HPDE6-E6E7 (cell line): ENCODE measurements at regions not wholly inside any gene's neighbourhood (a gene's known extent, or its start where the extent isn't known, plus 50 kb on each side); places are given as distances from the start of the nearest gene placed in this dataset.
A peak's percentile ranks its signal among the peaks of the same experiment; 100 is the strongest.
"Not testable (repeated sequence)": the region's sequence is repeated elsewhere in the genome, so short reads cannot be mapped to it uniquely, and the experiment has no call there.

ENCODE experiments used
- DNase-seq: peaks from one replicate; pipeline ENCODE4 v3.0.0; 2011; ENCODE audit warnings: missing footprints; ENCODE audit errors: extremely low spot score

- no peak for DNase-seq
These were observed 714.4 kb downstream of the METTL15 start for GRCh38 chr11:28822576-28822975.

GRCh38 chr11:28820296-28820989 lies 712.3 kb downstream of the METTL15 start:
- no peak for DNase-seq

- peak; percentile 22 for DNase-seq
These were observed 711.6 kb downstream of the METTL15 start for GRCh38 chr11:28819741-28820140.

GRCh38 chr11:28815110-28815509 lies 706.9 kb downstream of the METTL15 start:
- DNase-seq: peak; percentile 4

- peak; percentile 57 for DNase-seq
These were observed 700.6 kb downstream of the METTL15 start for GRCh38 chr11:28808771-28809170.

- peak; percentile 3 for DNase-seq
These were observed 691.1 kb downstream of the METTL15 start for GRCh38 chr11:28799316-28799715.

- DNase-seq: no peak
These were observed 690.1 kb downstream of the METTL15 start for GRCh38 chr11:28798286-28798685.

GRCh38 chr11:28797536-28797935 lies 689.3 kb downstream of the METTL15 start:
- no peak for DNase-seq

GRCh38 chr11:28794405-28794804 lies 686.2 kb downstream of the METTL15 start:
- no peak for DNase-seq

GRCh38 chr11:28793282-28793738 lies 685.1 kb downstream of the METTL15 start:
- no peak for DNase-seq

- no peak for DNase-seq
These were observed 684.7 kb downstream of the METTL15 start for GRCh38 chr11:28792856-28793255.

GRCh38 chr11:28787897-28788296 lies 679.7 kb downstream of the METTL15 start:
- not testable (repeated sequence) for DNase-seq

- no peak for DNase-seq
These were observed 668.9 kb downstream of the METTL15 start for GRCh38 chr11:28777126-28777525.

- DNase-seq: no peak
These were observed 665.4 kb downstream of the METTL15 start for GRCh38 chr11:28773606-28774005.

GRCh38 chr11:28770806-28771205 lies 662.6 kb downstream of the METTL15 start:
- DNase-seq: no peak

GRCh38 chr11:28767574-28767973 lies 659.4 kb downstream of the METTL15 start:
- DNase-seq: no peak

- DNase-seq: no peak
These were observed 655.7 kb downstream of the METTL15 start for GRCh38 chr11:28763876-28764275.

GRCh38 chr11:28763151-28763550 lies 655.0 kb downstream of the METTL15 start:
- DNase-seq: no peak

- peak; percentile 27 for DNase-seq
These were observed 652.6 kb downstream of the METTL15 start for GRCh38 chr11:28760676-28761390.

- DNase-seq: no peak
These were observed 651.1 kb downstream of the METTL15 start for GRCh38 chr11:28759311-28759710.

- DNase-seq: no peak
These were observed 649.7 kb downstream of the METTL15 start for GRCh38 chr11:28757725-28758515.

GRCh38 chr11:28756977-28757376 lies 648.8 kb downstream of the METTL15 start:
- DNase-seq: no peak
